ENCODE measurements at regions not wholly inside any gene's neighbourhood (a gene's known extent, or its start where the extent isn't known, plus 50 kb on each side); places are given as distances from the start of the nearest gene placed in this dataset.

DNA sequence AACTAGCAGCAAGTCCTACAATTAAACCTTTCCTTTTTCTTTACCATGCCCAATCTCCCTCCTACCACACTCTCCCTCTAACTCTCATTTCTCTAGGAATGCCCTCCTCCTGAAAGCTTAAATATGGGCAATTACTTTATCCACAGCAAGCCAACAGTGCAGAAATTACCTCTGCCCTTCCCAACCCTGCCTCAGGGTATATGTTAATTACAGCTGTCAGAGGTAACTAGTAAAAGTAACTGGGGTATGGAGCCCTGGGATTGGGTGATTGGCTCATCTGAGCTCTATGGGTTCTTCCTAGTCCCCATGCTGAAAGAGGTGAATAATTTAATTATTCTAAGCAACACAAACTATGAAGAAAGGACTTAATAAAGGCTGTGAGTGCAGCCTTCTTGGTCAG, 478.9 kb upstream of the NMUR2 start:
- no peak for DNase-seq

DNA sequence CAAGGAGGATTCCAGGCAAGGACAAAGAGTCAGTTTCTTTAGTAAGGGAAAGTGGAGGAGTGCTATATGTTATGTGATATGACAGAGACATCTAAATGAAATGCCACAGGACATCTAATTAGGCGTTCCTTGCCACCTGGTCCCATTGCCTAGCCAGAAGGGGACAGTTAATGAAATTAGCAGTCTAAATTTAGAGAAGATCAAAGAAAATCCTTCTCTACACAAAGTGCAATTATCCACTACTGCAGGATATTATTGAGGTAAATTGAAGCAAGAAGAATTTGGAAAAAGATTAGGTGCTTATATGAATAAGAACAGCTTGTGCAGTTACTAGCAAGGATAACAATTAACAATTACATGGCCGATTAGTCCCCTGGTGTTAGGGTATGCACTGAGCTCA, 495.3 kb upstream of the NMUR2 start:
- DNase-seq = no peak

DNA sequence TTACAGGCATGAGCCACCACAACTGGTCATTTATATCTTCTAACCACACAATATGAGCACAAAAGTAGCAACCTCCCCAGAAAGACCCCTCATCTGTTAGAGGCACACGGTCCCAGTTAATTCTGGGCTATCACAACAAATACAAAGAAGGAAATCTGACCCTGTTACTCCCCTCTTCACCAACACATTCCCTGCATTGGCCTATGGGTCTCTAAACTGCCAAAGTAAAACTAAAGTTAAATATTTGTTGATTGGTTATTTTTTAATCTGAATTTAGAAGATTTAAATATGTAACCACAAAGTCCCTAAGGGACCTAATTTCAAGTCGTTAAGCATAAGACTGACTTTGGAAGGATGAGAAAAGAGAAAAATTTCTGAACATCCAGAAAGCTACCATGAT, 496.7 kb upstream of the NMUR2 start:
- DNase-seq = no peak

DNA sequence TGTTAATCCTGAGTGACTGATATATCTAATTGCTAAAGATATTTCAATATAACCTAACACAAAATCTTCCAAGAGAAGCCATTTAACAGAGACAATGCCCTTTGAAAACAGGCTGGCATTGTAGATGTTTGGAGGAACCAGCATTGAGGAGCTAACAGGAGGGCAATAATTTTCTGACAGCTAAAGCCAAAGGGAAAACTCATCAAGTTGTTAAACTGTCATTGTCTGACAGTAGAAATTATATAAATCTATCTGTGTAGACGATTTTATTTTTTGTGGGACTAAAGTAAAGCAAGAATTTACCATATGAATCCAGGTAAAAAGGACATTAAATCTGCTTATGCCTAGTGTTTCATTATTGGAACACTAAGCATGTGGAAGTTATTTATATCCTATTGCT, 500.2 kb upstream of the NMUR2 start:
- DNase-seq = no peak

DNA sequence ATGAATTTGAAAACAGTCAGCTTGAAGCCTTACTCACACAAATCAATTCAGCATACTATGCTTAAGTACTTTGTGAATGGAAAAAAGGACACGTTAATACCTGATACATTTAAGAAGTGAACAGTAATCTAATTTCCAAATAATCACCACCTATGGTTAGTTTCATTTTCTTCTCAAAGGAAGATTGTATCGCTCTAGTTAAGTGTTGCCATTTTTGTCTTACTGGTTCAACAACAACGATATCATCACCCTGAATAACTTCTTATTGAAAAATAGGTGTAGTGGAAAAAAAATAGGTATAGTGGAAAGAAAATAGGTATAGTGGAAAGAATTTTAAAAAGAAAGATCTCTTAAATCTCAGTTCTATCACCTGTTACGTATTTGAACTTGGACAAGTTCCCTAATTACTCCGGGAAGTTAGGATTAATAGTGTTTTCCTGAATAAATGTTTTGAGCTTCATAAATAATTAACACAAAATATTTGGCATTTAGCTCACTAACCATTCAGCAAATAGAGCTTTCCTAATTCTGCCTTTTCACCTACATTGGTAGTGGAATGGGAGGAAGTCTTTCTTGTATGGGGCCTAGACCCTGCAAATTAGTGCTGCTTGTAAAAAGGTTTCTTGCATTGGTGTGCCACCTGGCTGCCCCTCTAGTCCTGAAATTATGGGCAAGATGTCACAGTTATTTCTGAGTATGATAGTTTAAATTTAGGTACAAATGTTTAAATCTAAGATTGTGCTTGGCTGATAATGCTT, 502.6 kb upstream of the NMUR2 start:
- DNase-seq = no peak

DNA sequence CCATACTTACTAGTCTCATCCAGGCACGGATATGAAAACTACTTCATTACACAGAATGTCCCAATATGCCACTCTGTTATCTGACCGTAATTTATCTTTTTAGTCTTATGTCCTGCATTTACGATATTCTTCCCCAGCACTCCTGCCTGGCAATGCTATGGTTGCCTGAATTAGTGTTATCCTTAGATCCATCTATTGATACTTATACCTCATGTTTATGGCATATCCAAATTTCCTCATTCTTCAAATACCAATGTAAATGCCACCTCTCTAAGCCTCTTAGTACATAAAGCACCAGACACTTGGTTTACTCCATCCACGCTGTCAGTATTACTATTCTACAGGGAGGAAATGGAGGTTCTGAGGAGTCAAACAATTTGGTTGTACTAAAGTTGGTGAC, 507.8 kb upstream of the NMUR2 start:
- DNase-seq = no peak

DNA sequence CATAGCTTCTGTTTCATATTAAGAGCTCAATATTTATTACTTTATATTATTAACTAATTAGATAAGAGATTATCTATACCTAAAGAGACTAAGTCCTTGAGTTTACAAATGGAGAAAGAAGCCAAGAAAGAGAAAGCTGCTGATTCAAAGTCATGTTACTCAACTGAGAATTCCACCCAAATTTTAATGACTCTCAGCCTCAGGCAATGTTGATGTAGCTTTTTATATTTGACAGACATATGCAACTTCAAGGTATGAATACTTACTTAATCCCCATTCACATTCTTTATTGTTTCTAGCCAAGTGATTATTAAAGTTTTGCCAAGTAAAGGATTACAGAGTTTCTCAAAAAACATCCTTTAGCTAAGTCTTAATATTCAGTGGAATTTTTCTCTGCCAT, 527.5 kb upstream of the NMUR2 start:
- no peak for DNase-seq

DNA sequence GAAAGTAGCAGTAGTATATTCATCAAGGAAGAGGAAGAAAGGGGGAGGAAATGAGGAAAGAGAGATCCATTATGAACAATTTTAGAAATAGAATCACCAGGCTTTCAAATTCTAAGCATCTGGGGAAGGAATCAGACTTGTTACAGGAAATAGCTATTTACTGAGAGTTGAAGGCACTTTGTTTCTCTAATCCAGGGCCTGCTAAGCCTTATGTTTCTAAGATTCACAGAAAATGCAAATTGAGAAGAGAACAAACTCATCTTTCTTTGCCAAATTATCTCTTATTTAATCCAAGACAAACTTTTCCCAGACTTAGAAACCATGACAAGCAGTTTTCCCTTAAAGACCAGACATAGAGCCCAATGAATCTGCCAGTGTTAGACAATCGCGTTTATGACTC, 528.0 kb upstream of the NMUR2 start:
- DNase-seq = no peak

DNA sequence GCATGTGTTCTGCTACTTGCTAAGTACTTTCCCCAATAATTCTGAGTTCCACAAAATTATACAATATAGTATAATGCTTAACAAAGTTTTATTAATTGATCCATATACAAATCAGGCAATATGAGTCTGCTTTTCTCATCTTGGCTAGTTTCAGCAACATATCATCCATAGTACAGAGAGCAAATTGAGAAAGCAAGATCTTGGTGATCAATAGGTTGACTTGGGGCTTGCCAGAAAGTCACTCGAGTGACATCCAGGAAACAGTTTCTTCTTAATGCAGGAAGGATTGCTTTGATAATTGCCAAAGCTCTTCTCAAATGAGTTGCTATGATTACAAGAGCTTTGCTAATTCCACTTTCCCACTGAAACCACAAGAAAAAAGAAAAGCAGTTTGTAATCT, 533.6 kb upstream of the NMUR2 start:
- DNase-seq = no peak

DNA sequence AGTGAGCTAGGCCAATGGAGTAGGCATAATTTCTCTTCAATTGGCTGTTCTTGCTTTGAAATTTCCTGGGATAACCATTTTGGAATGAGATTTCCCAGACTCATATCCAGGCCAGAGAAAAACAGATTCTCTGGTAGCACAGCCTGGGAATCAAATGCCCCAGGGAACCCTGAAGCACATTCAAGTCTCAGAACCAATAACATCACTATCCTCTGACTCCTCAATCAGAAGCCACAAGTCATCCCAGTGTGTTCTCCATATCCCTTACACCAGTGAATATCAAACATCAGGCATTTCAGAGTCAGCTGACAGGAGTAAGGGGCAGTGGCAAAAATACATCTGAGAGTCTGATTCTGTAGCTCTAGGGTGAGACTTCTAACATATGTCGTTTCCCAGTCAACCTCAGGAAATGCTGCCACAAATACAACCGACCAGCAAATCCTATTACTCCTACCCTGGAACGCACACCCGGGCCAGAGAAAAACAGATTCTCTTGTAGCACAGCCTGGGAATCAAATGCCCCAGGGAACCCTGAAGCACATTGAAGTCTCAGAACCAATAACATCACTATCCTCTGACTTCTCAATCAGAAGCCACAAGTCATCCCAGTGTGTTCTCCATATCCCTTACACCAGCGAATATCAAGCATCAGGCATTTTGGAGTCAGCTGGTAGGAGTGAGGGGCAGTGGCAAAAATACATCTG, 537.7 kb upstream of the NMUR2 start:
- DNase-seq = no peak

DNA sequence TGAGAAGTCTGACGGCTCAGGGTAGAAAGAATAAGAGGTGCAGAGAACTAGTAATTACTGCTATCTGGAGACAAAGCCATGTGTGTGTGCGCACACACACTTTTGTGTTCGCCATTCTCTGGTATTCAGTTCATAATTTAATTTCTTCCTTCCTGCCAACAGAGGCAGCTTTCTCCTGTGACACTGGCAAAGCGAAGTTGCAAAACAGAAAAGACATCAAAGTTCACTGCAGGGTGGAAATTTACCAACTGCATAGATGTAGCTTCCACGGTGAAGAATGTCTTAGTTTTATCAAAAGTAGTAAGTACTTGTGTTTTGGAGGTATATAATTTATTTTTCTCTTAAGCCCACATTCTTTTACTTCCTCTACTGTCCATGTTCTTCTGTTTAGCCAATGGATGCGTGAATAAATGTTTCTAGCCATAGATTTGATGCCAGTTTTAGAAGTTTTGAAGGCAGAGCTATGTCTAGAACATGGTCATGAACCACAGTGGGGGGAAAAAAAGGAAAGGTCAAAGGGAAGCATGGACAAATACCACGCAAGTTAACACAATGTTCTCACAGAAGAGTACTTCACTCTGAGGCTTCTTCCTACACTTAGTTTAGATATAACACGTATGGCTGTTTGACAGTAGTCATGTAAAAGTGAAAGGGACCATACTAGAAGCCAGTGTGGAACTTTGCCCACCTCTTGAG, 536.5 kb upstream of the GRIA1 start:
- DNase-seq = no peak

DNA sequence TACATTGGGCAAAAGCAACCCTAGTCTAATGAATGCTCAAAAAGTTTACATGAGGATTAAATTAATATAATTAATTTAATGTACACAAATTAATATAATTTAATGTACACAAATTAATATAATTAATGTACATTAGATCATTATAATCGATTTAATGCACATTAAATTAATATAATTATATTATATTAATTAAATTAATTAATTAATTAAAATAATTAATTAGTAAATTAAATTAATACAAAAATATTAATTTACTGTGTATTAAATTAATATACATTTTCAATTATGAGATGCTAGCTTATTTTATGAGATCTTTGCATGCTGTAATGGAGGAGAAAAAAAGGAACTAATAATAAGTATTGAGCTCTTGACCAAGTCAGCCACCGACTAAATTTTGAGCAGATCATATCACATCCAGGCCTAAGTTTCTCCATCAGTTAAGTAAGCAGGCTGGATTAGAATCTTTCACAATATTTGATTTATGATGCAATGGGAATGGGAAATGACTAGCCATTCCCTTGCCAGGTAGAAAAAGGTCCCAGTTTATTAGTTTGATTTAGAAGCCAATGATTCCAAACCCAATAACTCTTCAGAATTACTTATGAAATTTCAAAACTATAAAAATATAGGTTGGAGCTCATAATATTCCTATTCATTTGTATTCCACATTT, 533.4 kb upstream of the GRIA1 start:
- DNase-seq = no peak

DNA sequence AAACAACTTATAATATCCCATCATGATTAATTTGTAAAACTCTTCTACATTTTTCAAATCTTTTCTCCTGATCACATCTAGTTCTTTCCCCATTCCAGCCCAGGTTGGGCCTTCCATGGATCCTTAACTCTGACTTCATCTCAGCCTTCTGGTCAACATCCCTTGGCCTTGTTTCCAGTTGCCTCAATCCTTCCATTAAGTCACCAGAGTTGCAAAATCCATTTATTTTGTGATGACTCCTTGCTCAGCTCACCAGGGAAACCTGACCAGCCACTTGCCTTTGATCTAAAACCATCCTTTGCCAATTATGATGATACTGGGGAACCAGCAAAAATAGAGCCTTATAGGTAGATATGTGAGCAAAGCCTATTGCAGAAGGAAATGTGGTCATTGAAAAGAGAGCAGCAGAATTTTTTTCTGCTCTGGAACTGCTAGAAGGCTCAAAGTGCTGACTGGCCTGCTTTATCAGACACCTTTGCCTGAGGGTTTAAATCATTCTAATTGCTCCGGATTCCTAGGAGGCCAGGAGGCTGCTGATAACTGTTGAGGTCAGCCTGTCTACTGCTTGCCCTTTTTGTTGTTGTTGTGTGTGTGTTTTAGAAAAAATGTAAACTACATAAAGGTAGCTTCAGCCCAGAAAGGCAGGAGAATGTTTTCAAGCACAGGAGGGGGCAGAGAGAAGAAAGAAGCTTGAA, 512.2 kb upstream of the GRIA1 start:
- DNase-seq = no peak

DNA sequence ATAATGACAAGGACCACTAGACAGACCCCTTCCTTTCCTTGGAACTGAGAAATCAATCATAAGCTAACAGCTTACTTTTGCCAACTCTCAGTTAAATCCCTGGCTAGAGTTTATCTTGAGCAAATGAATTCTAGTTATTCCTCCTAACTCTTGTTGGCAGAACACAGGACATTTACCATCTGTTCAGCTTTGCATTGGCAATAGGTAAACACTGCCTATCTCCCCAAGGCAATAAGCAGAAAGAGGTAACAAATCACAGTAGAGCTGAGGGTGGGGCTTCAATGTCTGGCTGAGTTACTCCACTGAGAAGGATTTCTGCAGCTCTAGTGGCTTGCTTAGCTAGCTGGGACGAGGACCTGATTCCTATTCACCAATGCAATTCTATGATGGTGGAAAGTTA, 503.3 kb upstream of the GRIA1 start:
- peak; percentile 94 for DNase-seq

DNA sequence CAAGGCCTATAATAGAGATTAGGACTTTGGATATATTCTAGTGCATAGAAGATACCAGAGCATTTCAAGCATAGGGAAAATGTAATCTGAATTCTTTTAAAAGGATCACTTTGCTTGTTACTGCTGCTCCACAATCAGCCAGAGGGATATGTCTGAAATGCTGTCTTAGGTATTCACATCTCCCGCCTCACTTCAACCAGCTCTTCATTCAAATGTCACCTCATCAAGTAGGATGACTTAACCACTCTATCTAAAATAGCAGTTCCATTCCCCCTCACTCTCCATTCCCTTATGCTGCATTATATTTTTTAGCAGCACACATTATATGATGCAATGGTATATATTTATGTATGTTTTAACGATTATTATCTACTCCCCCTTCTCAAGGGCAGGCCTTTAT, 500.3 kb upstream of the GRIA1 start:
- no peak for DNase-seq

DNA sequence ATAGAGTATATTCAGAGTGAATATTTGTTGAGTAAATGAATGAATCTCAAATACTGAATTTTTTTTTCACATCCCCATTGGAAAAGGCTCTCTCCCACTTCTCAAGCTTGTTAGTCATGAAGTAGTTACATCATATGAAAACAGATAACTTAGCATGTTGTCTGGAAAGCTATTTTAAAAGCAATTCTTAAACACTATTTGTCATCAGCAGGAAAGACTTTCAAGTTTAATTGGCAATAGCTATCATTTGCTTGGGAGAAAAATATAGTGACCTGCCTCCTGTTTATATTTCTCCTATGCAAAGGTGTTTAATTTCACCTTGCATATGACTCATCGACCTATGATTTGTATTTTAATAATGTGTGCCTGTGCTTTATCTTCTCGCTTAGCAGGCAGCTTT, 499.8 kb upstream of the GRIA1 start:
- DNase-seq = no peak

DNA sequence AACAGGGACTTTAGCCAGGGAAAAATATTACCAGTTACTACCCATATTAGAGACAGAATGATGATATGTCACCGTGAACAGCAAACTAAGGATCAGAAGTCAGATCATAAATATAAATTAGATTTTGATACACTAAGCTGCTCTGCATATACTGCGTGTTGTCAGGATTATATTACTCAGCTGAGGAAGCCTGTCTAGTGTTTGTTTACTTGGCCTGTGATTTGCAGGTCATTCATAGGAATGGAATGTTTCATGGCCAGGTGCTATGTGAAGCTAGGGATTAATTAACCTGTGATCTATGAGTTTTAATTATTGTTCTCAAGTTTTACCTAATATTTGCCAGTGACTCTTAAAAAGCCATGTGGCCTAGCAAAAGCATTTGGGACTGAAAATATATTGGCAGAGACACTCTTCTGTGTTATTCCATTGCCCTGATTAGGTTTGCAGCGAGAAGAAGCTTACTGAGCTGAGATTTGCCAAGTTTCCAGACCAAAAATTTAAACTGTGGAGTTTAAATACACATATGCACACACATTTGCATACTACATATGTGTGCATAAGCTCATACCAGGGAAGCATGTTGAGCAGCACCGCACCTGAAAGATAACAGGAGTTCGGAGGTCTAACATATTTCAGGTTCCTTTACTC, 496.3 kb upstream of the GRIA1 start:
- no peak for DNase-seq

DNA sequence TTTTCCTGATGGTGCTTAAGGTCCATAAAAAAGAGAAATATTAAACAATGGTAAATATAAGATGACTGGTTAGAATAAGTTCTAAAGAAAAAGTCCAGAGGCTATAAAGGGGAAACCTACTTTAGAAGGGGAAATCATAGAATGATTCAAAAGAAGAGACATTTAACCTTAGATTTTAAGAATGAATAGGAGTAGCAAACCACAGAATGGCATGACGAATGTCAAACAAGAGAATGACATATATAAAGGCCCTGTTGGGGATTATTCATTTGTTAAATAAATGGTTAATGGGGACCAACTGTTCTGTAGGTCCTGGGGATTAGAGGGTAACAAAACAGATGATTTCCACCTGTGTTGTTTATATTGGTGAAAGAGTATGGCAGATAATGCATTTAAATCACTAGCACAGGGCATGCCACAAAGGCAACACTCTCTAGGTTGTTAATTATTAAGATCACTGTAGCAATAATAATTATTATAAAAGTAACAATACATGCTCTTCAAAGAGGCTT, 495.2 kb upstream of the GRIA1 start:
- DNase-seq = no peak

DNA sequence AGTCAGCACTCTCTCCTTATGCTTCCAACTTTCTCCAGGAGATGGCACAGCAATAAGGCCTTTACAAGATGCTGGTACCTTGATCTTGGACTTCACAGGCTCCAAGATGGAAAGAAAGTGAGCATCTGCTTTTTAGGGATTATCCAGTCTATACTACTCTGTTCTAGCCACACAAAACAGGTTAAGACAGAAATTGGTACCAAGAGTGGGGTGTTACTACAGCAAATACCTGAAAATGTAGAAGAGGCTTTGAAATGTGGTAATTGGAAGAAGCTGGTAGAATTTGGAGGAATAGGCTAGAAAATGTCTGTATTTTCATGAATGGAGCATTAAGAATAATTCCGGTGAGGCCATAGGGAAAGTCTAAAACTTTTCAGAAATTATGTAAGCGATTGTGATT, 484.8 kb upstream of the GRIA1 start:
- no peak for DNase-seq

DNA sequence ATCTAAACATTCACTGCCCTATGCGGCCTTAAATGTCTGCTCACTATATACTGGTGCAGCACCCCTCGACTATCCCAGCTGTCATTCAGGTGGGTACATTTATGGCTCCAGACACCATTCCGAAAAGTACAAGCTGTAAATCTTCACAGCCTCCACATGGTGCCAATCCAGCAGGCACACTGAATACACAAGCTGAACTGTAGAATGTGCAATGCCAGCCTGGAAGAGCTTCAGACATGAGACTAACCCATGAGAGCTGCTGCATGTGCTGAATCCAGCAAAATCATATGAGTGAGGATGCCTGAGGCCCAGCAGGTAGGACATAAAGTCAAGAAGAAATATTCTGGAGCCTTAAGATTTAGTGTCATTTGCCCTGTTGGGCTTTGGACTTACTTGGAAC, 483.8 kb upstream of the GRIA1 start:
- DNase-seq = no peak

DNA sequence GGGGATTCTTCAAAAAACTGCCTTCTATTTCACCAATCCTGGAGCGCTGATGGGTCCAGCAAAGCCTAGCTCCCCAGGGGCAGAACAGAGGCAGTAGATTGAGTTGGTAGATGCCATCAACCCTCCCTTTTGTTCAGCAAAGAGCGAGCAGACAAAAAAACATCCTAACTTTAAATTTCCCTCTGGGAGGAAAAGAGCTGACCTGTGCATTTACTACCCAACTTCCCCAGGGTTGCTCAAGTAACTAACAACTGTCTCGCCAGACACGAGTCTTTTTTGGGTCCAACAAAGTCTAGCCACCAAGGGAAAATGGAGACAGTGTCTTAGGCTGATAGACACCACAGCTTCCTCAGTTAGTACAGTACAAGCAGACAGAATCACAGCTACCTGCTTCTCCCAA, 476.3 kb upstream of the GRIA1 start:
- DNase-seq = no peak

DNA sequence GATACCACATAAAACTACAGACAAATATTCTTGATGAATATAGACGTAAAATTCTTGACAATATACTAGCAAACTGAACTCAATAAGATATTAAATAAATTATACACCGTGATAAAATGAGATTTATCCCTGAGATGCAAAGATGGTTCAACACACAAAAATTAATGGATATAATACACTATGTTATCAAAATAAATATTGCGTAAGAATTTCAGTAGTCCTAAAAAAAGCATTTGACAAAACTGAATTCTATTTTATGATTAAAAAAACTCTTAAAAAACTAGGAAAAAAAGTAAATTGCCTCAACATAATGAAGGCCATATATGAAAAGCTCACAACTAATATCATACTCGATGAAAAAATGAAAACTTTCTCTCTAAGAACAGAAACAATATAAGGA, 472.3 kb upstream of the GRIA1 start:
- DNase-seq = no peak

Data from NCI-H446 treated with DMSO at 0.1 percent for 48 hours (cell line).